GM19468 (cell line): ENCODE measurements at regions not wholly inside any gene's neighbourhood (a gene's known extent, or its start where the extent isn't known, plus 50 kb on each side); places are given as distances from the start of the nearest gene placed in this dataset.
"Not testable (repeated sequence)": the region's sequence is repeated elsewhere in the genome, so short reads cannot be mapped to it uniquely, and the experiment has no call there.

Experiments used
- ATAC-seq: cut with Tn5 transposase; IDR thresholded peaks from one replicate; pipeline ENCODE4 v1.9.1; 2021; ENCODE audit warnings: mild to moderate bottlenecking, moderate library complexity, moderate number of reproducible peaks; ENCODE audit not compliant: unreplicated experiment; ENCODE audit errors: extremely low read depth

DNA sequence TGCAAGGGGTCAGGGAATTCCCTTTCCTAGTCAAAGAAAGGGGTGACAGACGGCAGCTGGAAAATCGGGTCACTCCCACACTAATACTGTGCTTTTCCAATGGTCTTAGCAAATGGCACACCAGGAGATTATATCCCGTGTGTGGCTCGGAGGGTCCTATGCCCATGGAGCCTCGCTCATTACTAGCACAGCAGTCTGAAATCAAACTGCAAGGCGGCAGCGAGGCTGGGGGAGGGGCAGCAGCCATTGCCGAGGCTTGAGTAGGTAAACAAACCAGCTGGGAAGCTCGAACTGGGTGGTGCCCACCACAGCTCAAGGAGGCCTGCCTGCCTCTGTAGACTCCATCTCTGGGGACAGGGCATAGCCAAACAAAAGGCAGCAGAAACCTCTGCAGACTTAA, 295.9 kb downstream of the PDCD6IP start:
- ATAC-seq: not testable (repeated sequence)

DNA sequence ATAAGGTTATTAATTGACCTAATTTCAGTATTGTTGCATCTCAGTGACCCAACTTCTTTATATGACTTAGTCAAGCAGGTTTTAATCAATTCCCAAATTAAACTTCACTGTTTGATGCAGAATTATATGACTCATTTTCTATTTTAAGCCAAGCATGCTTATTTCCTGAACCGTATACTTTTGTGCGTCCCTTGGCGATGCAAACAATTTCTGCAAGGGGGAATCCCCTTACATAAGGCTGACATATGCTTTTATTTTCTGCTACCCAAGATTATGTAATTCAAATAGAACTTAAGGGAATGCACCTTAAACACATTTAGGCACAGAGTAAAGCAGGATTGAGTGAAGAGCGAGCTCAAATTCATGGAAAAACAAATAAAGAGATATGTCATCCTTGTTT, 303.9 kb downstream of the PDCD6IP start:
- ATAC-seq: no peak

DNA sequence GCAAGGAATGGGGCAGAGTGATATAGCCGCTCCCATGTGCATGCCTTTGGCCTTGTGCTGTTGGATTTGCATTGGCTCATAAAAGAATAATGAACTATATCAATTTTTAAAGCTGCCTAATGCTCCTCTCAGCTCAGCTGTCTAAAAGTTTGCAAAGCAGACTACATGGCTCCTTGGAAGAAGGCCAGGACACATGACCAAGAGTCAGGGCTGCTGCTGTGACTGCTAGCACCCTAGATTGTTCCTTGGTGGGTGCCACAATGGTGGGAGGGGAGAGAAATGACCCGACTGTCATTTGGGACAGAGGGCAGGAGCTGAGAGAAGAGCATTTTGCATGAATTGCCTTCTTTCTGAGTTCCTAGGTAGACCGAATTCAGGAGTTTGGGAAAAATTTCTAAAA, 307.9 kb downstream of the PDCD6IP start:
- no peak for ATAC-seq

DNA sequence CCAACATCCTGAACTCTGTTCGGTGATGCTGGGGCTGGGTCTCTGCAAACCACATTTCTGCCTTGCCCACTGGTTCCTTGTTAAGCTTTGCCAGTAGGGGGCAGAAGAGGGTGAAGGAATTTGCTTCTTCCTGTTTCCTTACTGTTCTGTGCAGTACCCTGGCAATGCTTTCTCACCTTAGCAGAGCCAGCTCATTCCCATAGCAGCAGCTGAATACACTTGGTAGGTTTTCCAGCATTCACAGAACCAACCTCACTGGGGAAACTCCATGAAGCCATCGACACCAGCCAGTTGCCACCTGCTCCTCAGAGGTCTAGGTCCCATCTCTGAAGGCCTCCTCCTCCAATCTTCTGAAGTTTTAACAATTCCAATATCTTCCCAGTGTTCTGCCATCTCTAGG, 308.4 kb downstream of the PDCD6IP start:
- ATAC-seq: no peak

DNA sequence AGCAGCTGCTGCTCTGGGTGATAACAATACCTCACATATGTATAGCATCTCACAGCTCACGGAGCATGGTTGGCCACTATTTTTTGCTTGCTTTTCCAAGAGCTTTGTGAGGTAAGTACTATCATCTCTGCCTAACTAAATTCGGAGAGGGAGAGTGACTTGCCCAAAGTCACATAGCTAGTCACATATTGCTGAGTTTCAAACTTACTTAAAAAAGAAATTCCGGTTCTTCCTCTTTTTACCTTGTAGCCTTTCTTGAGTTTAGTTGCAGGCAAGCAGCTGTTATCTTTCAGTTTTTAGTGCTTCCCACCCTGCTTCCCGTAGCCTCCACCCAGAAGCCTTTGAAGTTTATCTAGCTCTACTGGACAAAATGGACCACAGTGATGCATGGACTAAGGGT, 309.2 kb downstream of the PDCD6IP start:
- ATAC-seq: no peak

DNA sequence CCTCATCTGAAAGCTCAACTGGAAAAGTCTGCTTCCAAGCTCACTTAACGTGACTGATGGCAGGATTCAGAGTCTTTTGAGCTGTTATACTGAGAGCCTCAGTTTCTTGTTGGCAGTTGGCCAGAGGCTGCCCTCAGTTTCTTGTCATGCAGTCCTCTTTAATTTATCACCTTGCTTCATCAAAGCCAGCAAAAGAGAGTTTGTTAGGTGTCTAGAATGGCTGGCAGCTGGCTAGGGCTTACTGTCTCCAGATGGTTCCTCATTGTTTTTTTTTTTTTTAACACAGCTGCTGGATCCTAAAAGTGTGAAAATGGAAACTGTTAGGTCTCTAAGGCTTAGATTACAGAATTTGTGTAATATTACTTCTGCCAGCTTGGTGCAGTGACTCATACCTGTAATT, 310.6 kb downstream of the PDCD6IP start:
- no peak for ATAC-seq

DNA sequence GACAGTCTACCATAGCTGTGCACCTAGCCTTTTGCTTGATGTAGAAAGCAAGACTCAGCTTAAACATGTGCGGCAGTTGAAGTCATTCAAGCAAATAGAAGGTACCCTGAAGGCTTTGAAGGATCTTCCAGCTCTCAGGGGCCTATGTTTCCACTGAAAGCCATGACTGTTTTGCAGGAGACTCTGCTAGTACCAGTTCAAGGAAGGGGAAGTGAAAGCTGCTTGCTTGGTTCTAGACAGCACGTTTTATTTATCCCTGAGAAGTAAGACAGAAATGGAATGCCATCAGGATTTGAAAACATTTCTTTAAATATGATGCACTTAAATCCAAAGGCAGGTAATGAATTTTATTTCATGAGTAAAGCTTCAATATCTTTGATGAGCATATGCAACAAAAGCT, 311.4 kb downstream of the PDCD6IP start:
- ATAC-seq: no peak

DNA sequence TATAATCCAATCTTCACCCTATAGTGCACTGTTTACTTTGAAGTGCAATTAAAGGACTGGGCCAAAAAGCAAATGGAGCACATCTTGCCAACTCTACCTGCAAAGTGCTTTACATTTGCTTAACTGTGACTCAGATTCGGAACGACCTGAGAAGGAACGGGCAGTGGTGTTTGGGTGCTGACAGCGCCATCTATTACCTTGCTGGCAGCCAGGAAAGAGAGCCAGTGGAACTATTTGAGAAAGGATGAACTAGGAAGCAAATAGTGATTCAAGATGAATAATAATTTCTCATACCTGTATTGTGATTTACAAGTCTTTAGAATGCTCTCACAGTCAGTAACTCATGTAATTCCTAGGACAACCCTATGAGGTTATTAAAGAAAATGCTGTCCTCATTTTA, 312.9 kb downstream of the PDCD6IP start:
- no peak for ATAC-seq

DNA sequence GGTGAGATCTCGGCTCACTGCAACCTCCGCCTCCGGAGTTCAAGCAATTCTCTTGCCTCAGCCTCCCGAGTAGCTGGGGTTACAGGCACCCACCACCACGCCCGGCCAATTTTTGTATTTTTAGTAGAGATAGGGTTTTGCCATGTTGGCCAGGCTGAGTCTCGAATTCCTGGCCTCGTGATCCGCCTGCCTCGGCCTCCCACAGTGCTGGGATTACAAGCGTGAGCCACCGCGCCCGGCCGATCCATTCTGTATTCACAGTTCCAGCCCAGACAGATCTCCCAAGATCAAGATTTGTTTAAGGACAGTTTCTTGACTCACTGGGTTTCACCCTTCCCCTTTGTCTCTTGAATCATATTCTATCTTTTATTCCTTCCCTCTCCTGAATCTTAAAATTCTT, 313.8 kb downstream of the PDCD6IP start:
- not testable (repeated sequence) for ATAC-seq

DNA sequence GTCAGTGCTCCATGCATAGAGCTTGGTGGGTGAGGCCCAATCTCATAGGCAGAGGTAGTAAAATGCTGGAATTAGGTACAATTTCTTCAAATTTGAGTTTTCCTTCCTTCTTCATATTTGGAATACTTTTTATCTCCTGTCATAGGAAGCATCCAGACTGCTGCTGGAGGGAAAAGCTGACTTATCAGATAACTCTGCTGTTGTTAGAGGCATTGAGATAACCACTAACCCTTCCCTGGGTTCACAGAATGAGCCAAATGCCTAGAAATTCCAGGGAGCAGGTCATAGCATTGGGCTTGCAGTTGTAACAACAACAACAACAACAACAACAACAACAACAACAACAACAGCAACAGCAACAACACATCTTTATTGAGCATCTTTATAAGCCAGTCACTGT, 332.7 kb downstream of the PDCD6IP start:
- ATAC-seq: no peak

DNA sequence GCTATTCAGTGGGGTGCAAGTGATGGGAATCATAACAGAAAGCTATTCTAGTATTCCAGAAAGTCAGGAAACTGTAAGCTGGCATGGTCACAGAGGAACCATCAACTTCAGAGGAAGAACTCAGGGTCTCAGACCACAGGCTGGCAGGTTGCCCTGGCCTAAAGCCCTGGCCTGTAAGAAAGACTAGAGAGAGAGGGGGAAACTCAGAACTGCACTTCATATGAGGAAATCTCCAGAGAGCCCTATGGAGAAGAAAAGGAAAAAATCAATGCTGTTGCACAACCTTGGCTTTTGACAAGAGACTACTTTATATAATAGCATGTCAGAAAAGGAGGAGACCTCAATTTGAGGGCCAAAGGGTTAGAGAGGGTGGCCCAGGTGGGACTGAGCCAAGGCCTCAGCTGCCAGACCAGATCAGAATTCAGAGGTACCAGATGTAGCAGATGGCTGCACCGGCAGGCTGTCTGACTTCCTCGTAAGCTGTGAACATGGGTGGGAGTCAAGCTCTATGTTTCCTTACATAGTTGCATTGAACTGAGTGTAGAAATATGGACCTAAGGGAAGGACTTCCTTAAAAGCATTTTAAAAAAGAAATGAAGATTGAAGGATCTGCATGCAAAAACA, 333.8 kb downstream of the PDCD6IP start:
- no peak for ATAC-seq

DNA sequence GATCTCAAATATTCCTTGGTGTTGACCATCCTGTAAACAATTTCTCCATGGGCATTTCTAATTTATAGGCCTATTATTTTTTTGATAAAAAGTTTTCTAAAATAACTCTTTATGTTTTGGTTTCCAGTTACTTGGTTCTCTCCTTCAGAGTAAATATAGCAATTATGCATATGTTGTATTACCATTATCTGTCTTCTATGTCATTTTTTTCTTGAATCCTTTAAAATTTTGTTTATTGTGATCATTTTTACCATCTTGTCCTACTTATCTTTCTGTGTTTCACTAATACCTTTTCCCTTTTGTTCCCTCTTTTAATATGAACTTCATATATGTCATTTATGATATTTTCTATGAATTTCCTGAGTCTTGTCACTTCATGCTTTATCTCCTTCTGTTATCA, 341.1 kb downstream of the PDCD6IP start:
- no peak for ATAC-seq

DNA sequence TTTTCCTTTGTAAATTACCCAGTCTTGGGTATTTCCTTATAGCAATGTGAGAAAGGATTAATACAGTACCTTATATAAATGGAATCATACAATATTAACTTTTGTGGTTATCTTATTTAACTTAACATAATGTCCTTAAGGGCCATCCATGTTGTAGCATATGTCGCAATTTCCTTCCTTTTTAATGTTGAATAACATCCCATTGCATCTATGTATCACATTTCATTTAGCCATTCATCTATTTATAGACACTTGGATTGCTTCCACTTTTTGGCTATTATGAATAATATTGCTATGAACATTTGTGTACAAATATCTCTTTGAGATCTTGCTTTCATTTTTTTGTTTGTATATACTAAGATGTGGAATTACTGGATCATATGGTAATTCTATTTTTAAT, 342.2 kb downstream of the PDCD6IP start:
- ATAC-seq: no peak

DNA sequence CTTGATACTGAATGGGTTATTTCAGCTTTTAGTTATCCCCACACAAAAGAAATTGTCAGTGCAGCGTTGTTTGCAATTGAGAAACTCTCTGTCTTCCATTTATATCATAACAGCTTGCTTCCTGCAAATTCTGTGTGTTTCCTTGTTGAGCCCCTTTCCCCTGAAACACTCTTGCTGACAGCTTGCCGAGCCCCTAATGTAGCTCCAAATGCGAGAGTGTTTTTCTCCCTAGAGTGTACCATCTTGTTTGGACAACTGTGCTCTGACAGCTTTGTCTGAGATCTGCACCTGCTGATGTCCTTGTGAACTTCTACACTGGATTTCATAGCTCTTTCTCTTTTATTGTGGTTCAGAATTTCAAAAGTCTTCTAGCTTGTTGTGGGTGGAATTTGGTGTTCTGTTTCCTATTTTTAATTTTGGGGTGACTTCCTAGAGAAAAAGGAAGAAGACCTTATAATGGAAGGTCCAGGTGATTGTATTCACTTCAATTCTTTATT, 343.5 kb downstream of the PDCD6IP start:
- no peak for ATAC-seq

DNA sequence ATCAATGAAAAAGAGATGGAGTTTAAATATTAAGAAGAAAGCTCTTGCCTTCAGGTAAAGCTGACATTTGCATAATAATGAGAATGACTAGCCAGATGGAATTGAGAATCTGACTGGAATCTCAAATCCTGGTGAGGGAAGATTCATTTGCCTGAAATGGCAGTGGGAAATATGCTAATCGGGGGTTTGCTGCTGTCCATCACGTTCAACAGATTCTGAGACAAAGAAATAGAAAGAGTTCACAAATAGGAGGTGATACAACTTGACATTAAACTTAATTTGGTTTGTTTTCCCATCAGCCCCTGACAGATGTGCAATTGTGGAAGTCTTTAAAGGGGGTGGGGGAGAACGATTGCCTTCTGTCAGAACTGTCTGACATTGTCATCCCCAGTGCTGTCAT, 347.4 kb downstream of the PDCD6IP start:
- ATAC-seq: no peak

DNA sequence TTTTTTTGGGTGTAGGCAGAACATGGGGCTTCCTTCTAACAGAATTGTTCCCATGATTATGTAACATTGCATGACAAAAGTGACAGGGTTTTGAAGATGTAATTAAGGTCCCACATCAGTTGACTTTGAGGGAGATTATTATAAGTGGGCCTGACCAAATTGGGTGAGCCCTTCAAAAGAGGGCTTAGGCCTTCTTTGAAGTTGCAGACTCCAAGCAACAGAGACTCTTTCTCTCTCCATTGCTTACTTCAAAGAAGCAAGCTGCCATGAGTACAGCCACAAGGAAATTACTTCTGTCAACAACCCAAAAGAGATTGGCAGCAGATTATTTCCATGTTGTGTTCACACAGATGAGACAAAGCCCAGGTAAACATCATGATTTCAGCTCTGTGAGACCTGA, 348.2 kb downstream of the PDCD6IP start:
- no peak for ATAC-seq

DNA sequence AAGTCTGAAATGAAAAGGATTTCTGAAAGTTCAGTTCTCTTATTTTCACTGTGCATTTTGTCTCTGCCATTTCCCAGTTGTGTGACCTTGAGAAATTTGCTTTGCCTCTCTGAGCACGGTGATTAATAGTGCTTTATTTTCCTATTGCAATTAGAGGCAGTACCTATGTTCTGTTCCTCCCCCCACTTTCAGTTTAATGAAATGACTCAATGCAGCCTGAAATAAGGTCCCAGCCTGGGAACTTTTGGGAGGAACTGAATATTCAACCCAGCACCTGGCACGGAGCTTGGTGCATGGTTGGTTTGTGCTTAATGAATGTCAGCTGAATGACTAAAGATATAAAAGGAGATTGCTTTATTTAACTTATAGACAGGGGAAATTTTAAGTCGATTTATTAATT, 352.6 kb downstream of the PDCD6IP start:
- no peak for ATAC-seq

DNA sequence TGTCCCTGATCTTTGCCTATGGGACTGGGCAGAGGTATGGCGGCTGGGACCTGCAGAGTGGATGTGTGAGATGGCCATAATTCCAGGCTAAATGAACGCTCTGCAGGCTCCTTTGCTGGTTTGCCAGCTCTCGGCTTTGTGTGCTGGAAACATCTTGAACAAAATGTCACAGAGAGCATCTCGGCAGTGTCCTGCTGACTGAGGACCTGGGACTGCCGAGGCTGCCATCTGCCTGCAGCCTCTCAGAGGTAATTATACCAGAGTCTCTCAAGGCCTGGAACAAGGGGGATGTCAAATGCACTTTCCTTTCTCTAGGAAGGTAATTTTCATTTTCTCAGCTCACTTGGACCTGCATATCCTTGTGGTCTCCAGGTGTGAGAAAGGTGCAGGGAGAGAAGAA, 354.2 kb downstream of the PDCD6IP start:
- no peak for ATAC-seq

DNA sequence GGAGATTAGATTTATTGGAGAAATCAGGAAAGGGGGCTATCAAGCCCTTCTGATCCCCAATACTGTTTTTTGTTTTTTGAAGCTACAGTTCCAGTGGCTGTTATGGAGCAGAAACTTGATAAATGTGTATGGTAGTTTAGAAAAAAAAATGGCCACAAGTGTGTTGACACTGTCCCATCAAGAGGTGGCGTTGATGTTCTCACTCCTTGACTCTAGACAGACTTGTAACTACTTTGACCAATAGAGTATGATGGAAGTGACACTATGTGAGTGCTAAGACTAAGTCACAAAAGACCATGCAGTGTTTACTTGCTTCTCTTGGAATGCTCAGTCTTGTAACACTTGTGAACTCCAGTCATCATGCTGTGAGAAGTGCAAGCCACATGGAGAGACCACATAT, 356.7 kb downstream of the PDCD6IP start:
- ATAC-seq: no peak

DNA sequence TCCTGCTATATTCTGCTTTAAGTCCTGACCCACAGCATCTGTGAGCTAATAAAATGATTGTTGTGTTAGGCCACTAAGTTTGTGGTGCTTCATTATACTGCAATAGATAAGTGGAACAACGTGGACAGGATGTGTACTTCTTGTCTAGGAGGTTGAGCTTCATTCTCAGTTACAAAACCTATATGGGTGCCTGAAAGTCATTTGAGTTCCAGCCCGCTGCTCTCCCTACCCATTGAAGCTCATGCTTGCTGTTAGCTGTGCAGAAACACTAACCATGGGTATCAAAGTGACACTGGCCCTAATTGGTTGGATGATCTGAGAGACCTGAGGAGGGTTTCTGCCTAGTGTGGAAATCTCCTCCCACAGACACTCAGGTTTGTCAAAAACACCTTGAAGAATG, 357.2 kb downstream of the PDCD6IP start:
- ATAC-seq: peak; percentile 37

DNA sequence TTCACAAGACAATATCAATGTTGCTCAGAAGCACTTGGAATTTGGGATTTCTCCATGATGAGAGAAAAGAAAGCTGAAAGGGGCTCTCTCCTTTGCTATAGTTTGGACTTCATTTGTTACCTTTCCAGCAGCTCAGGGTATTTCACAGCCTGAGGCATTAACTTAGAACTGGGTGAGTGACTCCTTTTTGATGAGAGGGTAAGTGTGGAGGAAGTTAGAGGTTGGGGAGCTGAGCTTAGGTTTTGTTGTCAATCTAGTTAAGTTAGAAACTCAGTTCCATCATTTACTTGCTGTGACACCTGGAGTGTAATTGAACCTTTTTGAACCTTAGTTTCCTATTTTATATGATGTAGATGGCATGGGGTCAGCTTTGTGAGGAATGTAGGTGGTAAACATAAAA, 359.1 kb downstream of the PDCD6IP start:
- ATAC-seq: no peak

DNA sequence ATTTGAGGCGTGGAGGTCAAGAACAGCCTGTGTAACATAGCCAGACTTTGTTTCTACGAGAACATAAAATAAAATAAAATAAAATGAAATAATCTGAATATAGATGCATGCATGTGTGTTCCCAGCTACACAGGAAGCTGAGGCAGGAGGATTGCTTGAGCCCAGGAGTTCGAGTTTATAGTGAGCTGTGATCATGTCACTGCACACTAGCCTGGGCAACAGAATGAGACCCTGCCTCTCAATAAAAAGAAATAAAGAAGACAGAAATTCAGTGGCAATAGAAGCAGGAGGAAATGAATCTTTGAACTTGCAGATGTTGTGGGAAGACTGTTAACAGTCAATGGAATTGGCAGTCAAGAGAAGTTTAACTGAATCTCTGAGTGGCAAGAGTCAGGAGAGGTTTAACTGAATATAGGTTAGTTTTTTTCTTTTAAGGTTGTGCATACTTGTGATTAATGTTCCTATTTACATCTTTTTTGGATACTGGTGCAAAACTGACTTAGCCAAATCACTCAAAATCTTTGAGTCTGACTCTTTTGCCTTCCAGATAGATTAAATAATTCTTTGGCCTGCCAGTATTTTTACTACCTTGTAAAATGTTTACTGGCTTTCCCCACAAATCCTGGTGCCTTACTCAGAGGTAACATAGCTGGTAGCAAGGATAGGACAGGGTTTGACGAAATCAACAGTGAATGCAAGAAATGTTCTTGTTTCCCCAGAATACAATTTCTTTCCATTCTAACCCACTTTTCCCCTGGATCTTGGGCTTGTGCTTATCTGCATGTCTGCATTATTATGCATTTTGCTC, 361.4 kb downstream of the PDCD6IP start:
- no peak for ATAC-seq
